ENCODE measurements at regions not wholly inside any gene's neighbourhood (a gene's known extent, or its start where the extent isn't known, plus 50 kb on each side); places are given as distances from the start of the nearest gene placed in this dataset.

DNA sequence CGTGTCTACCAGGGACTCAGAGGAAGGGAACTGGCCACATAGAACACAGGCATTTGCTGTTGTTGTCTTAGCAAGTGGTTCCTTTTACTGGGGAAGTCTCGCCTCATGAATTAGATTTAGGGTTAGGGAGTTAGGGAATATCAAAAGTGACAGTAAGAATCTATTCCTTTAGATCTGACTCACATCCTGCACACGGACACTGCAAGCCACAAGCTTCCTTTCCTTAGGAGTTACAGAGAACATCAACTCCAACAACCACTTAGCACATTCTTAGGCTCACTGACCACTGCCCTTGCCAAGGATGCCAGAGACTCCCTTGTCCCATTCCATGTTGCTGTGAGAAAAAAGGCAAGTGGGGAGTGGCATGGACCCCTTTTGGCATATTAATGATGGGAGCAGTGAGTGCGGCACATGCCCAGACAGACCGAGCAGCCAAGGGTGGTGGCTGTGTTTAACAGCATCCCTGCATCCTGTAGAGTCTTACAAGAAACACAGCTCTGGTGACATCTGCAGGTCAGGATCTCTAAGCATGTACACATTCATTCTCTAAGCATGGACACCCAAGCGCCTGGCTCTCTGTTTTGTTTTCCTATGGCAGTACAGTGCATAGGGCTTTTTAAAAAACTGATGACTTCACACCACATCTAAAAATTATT is 745.6 kb upstream of the RAB6C start:
- peak; percentile 37 for DNase-seq (ENCODE audit: low spot score)

- DNase-seq (ENCODE audit: low spot score) = no peak
Measured at GRCh38 chr2:129236601-129237000, 742.9 kb upstream of the RAB6C start.

- DNase-seq (ENCODE audit: low spot score) = no peak
Measured at GRCh38 chr2:129237966-129238725, 741.3 kb upstream of the RAB6C start.

GRCh38 chr2:129239141-129239540 is 740.3 kb upstream of the RAB6C start:
- no peak for DNase-seq (ENCODE audit: low spot score)

GRCh38 chr2:129240061-129240460 is 739.4 kb upstream of the RAB6C start:
- DNase-seq (ENCODE audit: low spot score) = no peak

DNA sequence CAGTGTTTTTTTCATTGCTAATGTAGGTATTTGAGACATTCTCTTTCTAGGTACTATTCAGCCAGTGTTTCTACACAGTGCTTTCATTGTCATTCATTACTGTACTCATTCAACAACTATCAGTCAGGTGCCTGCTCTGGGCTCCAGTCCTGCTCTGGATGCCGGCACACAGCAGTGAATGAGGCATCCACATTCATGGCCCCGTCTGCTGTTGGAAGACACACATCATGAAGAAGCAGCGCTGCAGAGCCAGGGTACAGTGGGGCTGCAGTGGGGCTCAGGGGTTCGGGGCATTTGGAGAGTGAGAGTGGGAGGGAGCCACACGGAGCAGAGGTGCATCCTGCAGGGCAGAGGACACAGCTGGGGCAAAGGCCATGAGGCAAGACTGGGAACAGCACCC is 737.2 kb upstream of the RAB6C start:
- no peak for DNase-seq (ENCODE audit: low spot score)

DNA sequence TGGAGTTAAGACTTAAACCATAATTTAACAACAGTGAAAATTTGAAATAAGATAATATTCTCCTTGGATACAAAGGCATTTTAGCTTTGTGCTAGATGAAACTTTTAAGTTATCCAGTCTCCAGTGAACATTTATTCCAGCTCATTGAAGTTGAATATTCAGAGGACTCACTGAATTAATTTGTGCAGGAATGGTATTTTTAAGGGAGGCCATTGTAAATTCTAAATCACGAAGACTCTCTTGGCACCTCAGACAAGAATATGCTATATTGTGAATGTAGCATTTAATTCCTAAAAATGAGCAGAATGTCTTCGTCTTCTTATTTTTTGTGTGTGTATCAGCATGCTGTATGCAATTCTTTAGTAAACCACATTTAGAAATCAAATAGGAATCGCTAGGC is 731.7 kb upstream of the RAB6C start:
- DNase-seq (ENCODE audit: low spot score) = no peak

DNA sequence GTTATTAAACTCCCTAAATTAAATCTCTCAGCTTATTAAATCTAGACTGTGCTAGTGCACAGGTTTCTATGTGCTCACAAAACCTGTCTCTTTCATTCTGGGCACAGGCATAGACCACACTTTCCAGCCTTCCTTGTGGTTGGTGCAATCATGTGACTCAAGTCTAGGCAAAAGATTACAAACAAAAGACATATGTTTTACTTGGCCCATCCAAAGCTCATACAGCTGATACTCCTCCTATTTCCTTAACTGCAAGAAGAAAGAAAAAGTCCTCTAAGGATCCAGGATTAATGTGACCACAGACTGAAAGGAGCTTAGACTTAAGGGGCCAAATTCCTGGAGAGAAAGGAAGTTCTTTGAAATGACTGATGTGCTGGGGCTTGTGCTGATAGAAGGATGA is 731.3 kb upstream of the RAB6C start:
- no peak for DNase-seq (ENCODE audit: low spot score)

DNA sequence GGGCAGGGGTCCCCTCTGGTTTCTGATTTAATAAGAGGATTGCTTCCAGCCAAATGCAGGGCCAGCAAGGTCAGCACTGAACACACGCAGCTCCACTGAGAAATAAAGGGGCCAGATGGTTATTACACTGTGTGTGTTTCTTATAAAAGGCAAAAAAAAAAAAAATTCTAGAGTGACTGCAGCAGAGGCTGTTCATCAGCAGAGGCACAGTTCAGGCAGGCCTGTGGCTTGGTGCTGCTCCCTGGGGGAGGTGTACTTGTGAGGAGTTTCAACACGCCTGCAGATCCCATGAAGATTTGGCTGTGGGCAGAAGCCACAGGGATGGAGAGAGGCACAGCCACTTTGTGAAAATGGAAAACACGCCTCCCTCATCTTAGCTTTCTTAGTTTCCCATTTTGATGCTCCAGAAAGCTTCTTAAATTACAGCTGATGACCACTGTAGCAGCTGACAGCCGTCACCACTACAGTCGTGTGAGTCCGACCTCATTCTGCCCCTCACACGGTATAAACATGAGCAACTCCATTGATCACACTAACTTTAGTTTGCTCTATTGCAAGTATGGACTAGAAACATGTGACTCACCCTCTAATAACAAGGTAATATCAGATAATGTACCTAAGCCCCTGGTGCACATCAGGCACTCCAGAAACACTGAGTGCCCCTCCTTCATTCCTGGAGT is 726.5 kb upstream of the RAB6C start:
- no peak for DNase-seq (ENCODE audit: low spot score)

GRCh38 chr2:129253461-129253812 is 726.0 kb upstream of the RAB6C start:
- peak; percentile 32 for DNase-seq (ENCODE audit: low spot score)

DNA sequence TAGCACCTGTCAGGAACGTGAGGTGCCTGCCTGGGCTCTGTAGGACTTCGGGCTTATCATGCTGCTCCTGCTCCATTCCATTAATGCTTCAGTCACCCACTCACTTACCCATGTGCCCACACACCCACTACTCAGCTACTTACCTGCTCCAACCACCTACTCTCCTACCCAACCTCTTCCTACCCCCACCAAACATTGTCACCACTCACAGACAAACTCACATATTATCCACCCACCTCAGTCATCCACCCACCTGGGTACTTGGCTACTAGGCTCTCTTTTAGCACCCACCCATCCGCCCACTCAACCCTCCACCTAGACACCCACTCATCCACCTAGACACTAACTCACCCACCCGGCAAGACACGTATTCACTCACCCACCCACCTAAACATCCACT is 724.7 kb upstream of the RAB6C start:
- no peak for DNase-seq (ENCODE audit: low spot score)

GRCh38 chr2:129255610-129256313 is 723.7 kb upstream of the RAB6C start:
- no peak for DNase-seq (ENCODE audit: low spot score)

GRCh38 chr2:129256642-129257041 is 722.8 kb upstream of the RAB6C start:
- no peak for DNase-seq (ENCODE audit: low spot score)

DNA sequence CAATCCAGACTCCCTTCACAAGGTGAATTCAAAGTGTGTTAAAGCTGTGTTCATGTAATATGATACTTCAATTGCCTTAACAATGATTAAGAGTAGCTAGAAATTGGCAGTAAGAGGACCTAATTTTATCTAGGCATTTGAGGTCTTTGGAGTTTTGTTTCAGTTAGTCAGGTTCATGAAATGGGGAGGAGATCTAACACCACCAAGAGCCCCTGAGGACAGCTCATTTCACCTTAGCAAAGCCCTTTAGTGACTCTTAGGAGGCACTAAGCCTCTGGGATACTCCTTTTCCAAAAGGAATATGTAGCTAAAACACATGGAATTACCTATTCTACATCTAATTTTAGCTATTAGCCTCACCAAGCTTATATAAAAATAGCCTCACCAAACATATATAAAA is 716.5 kb upstream of the RAB6C start:
- no peak for DNase-seq (ENCODE audit: low spot score)

DNA sequence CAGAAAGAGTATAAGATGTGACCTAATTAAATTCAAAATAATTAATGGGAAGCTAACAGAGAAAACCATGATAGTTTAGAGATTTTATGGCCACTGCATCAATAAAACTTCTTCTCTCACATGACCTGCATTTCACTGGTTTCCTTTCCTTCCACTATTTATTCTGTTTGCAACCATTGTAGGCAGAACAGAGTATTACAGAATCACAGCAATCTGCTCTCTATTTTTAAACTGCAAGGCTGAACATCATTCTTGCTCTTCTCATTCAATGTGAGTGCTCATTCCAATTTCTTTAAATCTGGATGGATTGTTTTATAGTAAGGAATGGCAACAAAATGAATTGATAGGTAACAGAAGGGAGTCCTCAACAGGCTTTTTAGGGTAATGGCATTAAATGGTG is 715.5 kb upstream of the RAB6C start:
- no peak for DNase-seq (ENCODE audit: low spot score)

- no peak for DNase-seq (ENCODE audit: low spot score)
Measured at GRCh38 chr2:129267559-129267958, 711.9 kb upstream of the RAB6C start.

- no peak for DNase-seq (ENCODE audit: low spot score)
Measured at GRCh38 chr2:129273266-129274037, 706.0 kb upstream of the RAB6C start.

DNA sequence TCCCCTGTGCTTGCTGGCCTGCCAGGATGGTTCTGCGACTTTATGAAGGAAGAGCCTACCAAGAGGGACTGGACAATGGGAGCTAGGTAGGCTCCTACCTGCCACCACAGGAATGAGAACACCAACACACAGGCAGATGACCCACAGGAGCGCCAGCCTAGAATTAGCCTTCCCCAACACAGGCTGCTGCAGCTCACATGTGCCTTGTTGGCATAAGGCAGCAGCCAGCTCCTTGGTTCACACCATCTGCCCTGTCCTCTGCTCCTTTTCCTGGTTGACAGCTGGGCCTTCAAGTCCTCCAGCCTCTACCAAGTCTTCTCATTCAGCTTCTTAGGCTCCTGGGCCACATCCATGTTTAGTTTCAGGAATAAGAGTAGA is 705.4 kb upstream of the RAB6C start:
- no peak for DNase-seq (ENCODE audit: low spot score)

DNA sequence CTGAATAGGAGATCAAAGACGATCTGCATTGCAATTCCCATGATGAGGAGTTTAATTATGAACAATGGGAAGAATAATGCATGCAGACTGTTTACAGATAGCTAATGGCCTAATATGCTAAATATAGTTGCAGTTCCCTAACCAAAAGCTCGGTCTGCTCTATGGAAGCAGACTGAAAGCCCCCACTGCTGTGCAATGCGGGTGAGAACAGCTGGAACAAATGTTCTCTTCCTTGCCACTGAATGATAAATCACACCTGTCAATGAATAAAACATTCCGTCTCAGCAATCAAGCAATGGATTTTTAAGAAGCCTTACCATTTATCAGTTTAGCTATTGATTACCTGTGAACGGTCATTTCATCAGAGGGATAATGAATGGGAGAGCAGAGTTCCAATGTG is 704.5 kb upstream of the RAB6C start:
- DNase-seq (ENCODE audit: low spot score) = no peak

DNA sequence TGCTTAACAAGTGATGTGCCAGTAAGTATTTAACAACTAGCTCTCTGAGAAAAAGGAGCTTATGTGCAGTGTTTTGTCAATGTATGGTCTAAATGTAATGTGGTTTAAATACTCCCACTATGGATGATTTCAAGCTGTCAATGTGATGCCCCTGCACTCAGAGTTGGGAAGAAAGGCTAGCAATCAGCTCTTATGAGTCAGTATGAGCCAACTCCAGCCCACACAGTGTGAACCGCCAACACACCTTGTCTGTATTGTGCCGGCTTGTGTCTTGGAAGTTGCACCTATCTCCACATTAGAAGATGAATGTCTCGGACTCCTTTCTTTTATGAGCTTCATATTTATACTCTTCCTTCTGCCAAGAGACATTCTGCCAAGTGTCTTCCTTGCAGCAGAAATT is 703.8 kb upstream of the RAB6C start:
- DNase-seq (ENCODE audit: low spot score) = no peak

DNA sequence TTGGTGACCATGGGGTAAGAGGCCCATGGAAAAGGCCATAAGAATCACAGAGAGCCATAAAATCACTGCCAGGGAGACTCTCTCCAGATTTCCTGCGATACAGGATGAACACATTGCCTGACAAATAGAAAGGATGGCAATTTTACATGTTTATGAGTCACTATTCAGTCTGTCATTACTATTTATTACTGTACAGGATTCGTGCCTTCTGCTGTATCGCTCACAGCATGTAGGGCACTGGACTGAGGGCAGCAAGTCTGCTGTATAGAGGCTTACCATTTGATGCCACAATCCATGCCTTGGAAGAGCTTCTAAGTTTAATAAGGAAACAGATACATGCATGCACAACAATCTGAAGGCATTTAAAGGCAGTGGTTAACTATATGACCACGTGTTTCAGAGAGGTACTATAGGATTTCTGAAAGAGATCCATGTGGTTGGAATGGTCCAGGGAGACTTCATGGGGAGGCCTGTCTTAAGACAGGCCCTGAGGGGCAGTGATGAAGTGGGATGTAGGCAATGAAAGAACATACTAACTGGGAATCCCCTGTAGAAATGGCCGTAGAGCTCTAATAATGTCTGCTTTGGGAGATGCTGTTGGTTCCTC is 702.4 kb upstream of the RAB6C start:
- no peak for DNase-seq (ENCODE audit: low spot score)
